ENCODE measurements at regions not wholly inside any gene's neighbourhood (a gene's known extent, or its start where the extent isn't known, plus 50 kb on each side); places are given as distances from the start of the nearest gene placed in this dataset.

GRCh38 chr5:163706053-163706771 lies 200.8 kb downstream of the MAT2B start:
- H3K36me3 ChIP-seq (replicated peaks in 1 of 2; ENCODE audit: insufficient read depth in 1 of 2, low read depth in 2 of 2) = no peaks in the 10 kb centered on the region
- no peak overlapping the region for H3K4me3 ChIP-seq
- ATAC-seq (no peak), DNase-seq (no peak)
- intact Hi-C loops (cut with DNase I) = no loop called here
- H3K27me3 ChIP-seq = no peaks in the 10 kb centered on the region
- no peak overlapping the region for H3K27ac ChIP-seq
- TF ChIP-seq POLR2A (IDR thresholded peaks at IDR 0.05) = no peak
- TF ChIP-seq, protein P1, sequence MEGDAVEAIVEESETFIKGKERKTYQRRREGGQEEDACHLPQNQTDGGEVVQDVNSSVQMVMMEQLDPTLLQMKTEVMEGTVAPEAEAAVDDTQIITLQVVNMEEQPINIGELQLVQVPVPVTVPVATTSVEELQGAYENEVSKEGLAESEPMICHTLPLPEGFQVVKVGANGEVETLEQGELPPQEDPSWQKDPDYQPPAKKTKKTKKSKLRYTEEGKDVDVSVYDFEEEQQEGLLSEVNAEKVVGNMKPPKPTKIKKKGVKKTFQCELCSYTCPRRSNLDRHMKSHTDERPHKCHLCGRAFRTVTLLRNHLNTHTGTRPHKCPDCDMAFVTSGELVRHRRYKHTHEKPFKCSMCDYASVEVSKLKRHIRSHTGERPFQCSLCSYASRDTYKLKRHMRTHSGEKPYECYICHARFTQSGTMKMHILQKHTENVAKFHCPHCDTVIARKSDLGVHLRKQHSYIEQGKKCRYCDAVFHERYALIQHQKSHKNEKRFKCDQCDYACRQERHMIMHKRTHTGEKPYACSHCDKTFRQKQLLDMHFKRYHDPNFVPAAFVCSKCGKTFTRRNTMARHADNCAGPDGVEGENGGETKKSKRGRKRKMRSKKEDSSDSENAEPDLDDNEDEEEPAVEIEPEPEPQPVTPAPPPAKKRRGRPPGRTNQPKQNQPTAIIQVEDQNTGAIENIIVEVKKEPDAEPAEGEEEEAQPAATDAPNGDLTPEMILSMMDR (IDR thresholded peaks at IDR 0.05) = no peak
- no peaks in the 10 kb centered on the region for H3K9me3 ChIP-seq
- 27 to 37% methylated on average over 4 of the region's 4 CpGs for WGBS, 2 donors
- H3K4me1 ChIP-seq = no peaks in the 10 kb centered on the region

GRCh38 chr5:163712011-163712410 lies 206.6 kb downstream of the MAT2B start:
- no peaks in the 10 kb centered on the region for H3K4me1 ChIP-seq
- no peak for DNase-seq
- H3K9me3 ChIP-seq = no peaks in the 10 kb centered on the region
- intact Hi-C loops (cut with DNase I) = no loop called here
- no peaks in the 10 kb centered on the region for H3K27me3 ChIP-seq
- no peak for ATAC-seq
- no peak for TF ChIP-seq POLR2A (IDR thresholded peaks at IDR 0.05)
- TF ChIP-seq, protein P1 (IDR thresholded peaks at IDR 0.05) = no peak
- no peaks in the 10 kb centered on the region for H3K36me3 ChIP-seq (replicated peaks in 1 of 2; ENCODE audit: insufficient read depth in 1 of 2, low read depth in 2 of 2)
- H3K4me3 ChIP-seq = no peak overlapping the region
- H3K27ac ChIP-seq = no peak overlapping the region

DNA sequence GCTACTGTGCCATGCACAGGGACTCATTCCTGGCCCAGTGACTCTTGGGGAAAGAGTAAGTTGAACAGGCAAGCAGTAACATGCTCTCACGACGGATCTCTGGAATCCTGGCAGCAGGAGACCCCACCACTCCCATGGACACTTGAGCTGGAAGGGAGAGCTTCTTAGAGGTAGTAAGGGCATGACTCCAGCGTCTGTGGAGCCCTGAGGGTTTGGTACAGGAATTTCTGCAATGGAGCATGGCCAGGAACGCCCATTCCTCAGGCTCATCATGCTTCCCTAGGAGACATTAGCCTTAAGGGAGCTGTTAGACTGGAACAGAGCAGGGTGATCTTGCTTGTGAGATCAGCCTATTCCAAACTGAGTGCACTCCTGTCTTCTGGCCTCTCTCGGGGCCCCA lies 212.9 kb downstream of the MAT2B start:
- no peak overlapping the region for H3K27ac ChIP-seq
- WGBS, 2 donors = 44 to 49% methylated on average over 5 of the region's 5 CpGs

DNA sequence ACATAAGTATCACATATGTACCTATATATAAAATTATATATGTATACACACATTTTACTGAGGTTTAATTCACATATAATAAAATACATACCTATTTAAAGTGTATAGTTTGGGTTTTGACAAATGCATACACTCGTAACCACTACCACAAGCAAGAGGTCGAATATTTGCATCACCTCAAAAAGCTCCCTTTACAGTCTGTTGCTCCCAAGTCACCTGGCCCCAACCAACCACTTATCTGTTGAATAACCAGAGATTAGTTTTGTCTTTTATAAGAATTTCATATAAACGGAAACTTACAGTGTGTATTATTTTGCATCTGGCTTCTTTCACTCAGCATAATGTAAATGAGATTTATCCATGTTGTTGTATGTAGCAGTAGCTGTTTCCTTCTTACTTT lies 218.9 kb downstream of the MAT2B start:
- no peak for DNase-seq
- H3K27me3 ChIP-seq = no peaks in the 10 kb centered on the region
- H3K27ac ChIP-seq = no peak overlapping the region
- TF ChIP-seq, protein P1 (IDR thresholded peaks at IDR 0.05) = no peak
- no peak for TF ChIP-seq POLR2A (IDR thresholded peaks at IDR 0.05)
- no peak for ATAC-seq
- no peaks in the 10 kb centered on the region for H3K9me3 ChIP-seq
- WGBS, 2 donors = 50 to 52% methylated on average over 3 of the region's 3 CpGs
- H3K36me3 ChIP-seq (replicated peaks in 1 of 2; ENCODE audit: insufficient read depth in 1 of 2, low read depth in 2 of 2) = no peaks in the 10 kb centered on the region
- H3K4me3 ChIP-seq = no peak overlapping the region
- intact Hi-C loops (cut with DNase I) = no loop called here
- H3K4me1 ChIP-seq = no peaks in the 10 kb centered on the region

More for the DNA sequence above, 212.9 kb downstream of the MAT2B start:
- ATAC-seq = no peak
- Histone ChIP-seq H3K4me1 (no peaks in the 10 kb centered on the region), H3K36me3 (replicated peaks in 1 of 2; ENCODE audit: insufficient read depth in 1 of 2, low read depth in 2 of 2) (no peaks in the 10 kb centered on the region), H3K4me3 (no peak overlapping the region), H3K9me3 (no peaks in the 10 kb centered on the region), H3K27me3 (no peaks in the 10 kb centered on the region)
- no peak for TF ChIP-seq POLR2A (IDR thresholded peaks at IDR 0.05)
- TF ChIP-seq, protein P1 (IDR thresholded peaks at IDR 0.05) = no peak
- no peak for DNase-seq
- intact Hi-C loops (cut with DNase I) = no loop called here

DNA sequence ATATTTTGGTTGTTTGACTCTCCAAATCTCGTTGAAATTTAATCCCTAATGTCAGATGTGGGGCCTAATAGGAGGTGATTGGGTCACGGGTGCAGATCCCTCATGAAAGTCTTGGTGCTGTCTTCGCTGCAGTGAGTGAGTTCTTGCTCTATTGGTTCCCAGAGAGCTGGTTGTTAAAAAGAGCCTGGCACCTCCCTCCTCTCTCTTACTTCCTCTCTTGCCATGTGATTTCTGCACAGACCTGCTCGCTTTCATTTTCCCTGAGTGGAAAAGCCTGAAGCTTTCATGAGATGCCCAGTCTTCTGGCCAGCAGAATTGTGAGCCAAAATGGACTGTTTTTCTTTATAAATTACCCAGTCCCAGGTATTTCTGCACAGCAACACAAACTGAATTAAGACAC lies 221.6 kb downstream of the MAT2B start:
- TF ChIP-seq, protein P1 (IDR thresholded peaks at IDR 0.05) = no peak
- no peak for TF ChIP-seq POLR2A (IDR thresholded peaks at IDR 0.05)
- intact Hi-C loops (cut with DNase I) = no loop called here
- Histone ChIP-seq H3K4me3 (no peak overlapping the region), H3K9me3 (no peaks in the 10 kb centered on the region), H3K27ac (no peak overlapping the region), H3K27me3 (no peaks in the 10 kb centered on the region), H3K4me1 (no peaks in the 10 kb centered on the region), H3K36me3 (replicated peaks in 1 of 2; ENCODE audit: insufficient read depth in 1 of 2, low read depth in 2 of 2) (no peaks in the 10 kb centered on the region)
- ATAC-seq (no peak), DNase-seq (no peak)
- 43 to 56% methylated on average over 4 of the region's 4 CpGs for WGBS, 2 donors
